ENCODE measurements at regions not wholly inside any gene's neighbourhood (a gene's known extent, or its start where the extent isn't known, plus 50 kb on each side); places are given as distances from the start of the nearest gene placed in this dataset.
A peak's percentile ranks its signal among the peaks of the same experiment; 100 is the strongest.

GRCh38 chr21:27300770-27301169 lies 333.9 kb upstream of the ADAMTS5 start:
- TF ChIP-seq CTCF (IDR thresholded peaks at IDR 0.05; ENCODE audit: low read depth, low read length), result no peak
- ChIA-PET CTCF (interaction anchor here (1.4 to 1.5 kb wide), 2 partner anchors 264 to 400 kb away, joined by 3 to 4 read pairs; no protein-coding TSS in a partner anchor), POLR2A (interaction anchor here (0.9 to 1.4 kb wide), 4 partner anchors 28 to 456 kb away, joined by 3 to 11 read pairs (median 4); no protein-coding TSS in a partner anchor)
- Histone ChIP-seq H3K9me3 (ENCODE audit: control insufficient read depth, insufficient read depth, low read length) (no peaks in the 10 kb centered on the region), H3K27me3 (ENCODE audit: control insufficient read depth, insufficient read depth, low read length) (no peaks in the 10 kb centered on the region), H3K4me3 (ENCODE audit: low read depth, low read length) (no peak overlapping the region), H3K27ac (ENCODE audit: low read depth, low read length) (peak overlapping the region; percentile 53)
- DNase-seq (ENCODE audit: low read depth, low spot score), result peak; percentile 50

DNA sequence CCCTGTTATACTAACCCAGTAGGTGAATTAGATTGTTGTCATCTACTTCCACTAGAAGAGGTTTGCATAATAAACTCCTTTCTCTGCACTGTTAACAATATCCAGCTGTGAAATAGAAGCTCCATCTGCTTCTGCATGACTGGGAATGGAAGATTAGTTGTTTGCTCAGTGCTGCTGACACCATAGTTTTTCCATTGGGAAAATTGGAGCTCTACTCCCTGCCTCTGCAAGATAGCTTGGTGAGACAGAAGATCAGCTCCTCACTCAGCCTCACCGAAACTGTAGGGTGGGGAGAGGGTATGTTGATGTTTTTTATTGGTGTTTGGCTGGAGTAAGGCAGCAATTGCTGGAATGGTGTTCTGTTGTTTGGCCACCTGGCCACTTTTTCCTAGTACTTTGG lies 331.6 kb upstream of the ADAMTS5 start:
- ChIA-PET CTCF (interaction anchor here (0.6 to 1.0 kb wide), 2 partner anchors 266 to 347 kb away, joined by 4 to 7 read pairs; no protein-coding TSS in a partner anchor), POLR2A (interaction anchor here (0.6 to 0.9 kb wide), 2 partner anchors 31 to 188 kb away, joined by 3 to 4 read pairs; no protein-coding TSS in a partner anchor)
- Histone ChIP-seq H3K27me3 (ENCODE audit: control insufficient read depth, insufficient read depth, low read length) (no peaks in the 10 kb centered on the region), H3K9me3 (ENCODE audit: control insufficient read depth, insufficient read depth, low read length) (no peaks in the 10 kb centered on the region), H3K27ac (ENCODE audit: low read depth, low read length) (no peak overlapping the region), H3K4me3 (ENCODE audit: low read depth, low read length) (no peak overlapping the region)
- no peak for TF ChIP-seq CTCF (IDR thresholded peaks at IDR 0.05; ENCODE audit: low read depth, low read length)
- DNase-seq (ENCODE audit: low read depth, low spot score), result no peak

DNA sequence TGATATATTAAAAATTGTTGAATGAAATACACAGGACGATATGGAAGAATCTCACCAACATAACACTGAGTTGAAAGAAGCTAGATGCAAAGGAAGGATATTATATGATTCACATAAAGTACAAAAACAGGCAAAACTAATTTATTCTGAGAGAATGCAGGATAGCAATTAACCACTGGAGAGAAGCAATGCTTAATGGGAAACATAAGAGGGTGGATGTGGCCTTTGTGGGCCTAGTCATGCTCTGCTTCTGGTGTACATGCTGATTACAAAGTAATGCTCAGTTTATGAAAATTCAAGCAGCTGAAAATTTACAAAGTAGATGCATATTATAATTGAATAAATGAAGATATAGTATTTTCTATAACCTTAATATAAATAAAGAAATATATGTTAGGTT lies 326.4 kb upstream of the ADAMTS5 start:
- CTCF ChIA-PET, result no interaction called here
- DNase-seq (ENCODE audit: low read depth, low spot score), result no peak
- POLR2A ChIA-PET, result no interaction called here
- H3K27ac ChIP-seq (ENCODE audit: low read depth, low read length), result no peak overlapping the region
- no peaks in the 10 kb centered on the region for H3K27me3 ChIP-seq (ENCODE audit: control insufficient read depth, insufficient read depth, low read length)
- H3K9me3 ChIP-seq (ENCODE audit: control insufficient read depth, insufficient read depth, low read length), result no peaks in the 10 kb centered on the region
- H3K4me3 ChIP-seq (ENCODE audit: low read depth, low read length), result no peak overlapping the region
- TF ChIP-seq CTCF (IDR thresholded peaks at IDR 0.05; ENCODE audit: low read depth, low read length), result no peak

DNA sequence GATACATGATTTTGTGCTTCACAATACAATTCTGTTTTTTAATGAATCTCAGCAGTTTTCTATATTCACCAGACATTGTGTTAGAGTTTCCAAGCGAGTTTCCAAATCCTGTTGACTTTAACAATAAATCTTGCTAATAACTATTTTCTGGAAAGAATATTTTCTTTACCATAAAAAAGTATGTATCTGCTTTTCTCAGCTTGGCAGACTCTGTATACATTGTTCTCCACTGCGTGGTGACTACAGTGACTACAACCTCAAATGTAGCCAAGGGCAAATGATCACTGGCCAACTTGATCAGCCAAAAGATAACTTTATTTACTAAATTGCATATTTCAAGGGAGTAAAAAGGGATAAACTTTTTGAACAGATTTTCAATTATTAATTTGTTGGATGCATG lies 325.9 kb upstream of the ADAMTS5 start:
- H3K9me3 ChIP-seq (ENCODE audit: control insufficient read depth, insufficient read depth, low read length), result no peaks in the 10 kb centered on the region
- no peak overlapping the region for H3K27ac ChIP-seq (ENCODE audit: low read depth, low read length)
- CTCF ChIA-PET, result no interaction called here
- H3K27me3 ChIP-seq (ENCODE audit: control insufficient read depth, insufficient read depth, low read length), result no peaks in the 10 kb centered on the region
- TF ChIP-seq CTCF (IDR thresholded peaks at IDR 0.05; ENCODE audit: low read depth, low read length), result no peak
- no peak for DNase-seq (ENCODE audit: low read depth, low spot score)
- H3K4me3 ChIP-seq (ENCODE audit: low read depth, low read length), result no peak overlapping the region
- POLR2A ChIA-PET, result no interaction called here

- no peak for DNase-seq (ENCODE audit: low read depth, low spot score)
- no peak overlapping the region for H3K4me3 ChIP-seq (ENCODE audit: low read depth, low read length)
- no peaks in the 10 kb centered on the region for H3K9me3 ChIP-seq (ENCODE audit: control insufficient read depth, insufficient read depth, low read length)
- CTCF ChIA-PET, result no interaction called here
- no peak overlapping the region for H3K27ac ChIP-seq (ENCODE audit: low read depth, low read length)
- no peak for TF ChIP-seq CTCF (IDR thresholded peaks at IDR 0.05; ENCODE audit: low read depth, low read length)
- POLR2A ChIA-PET, result no interaction called here
- H3K27me3 ChIP-seq (ENCODE audit: control insufficient read depth, insufficient read depth, low read length), result no peaks in the 10 kb centered on the region
Measured at GRCh38 chr21:27292229-27292628, 325.3 kb upstream of the ADAMTS5 start.
